Stimulated activated CD8-positive, alpha-beta memory T cell treated with anti-CD3 and anti-CD28 coated beads, Interleukin-7, amount 100 ng/mL, for 48 hours (primary cell): ENCODE measurements at regions not wholly inside any gene's neighbourhood (a gene's known extent, or its start where the extent isn't known, plus 50 kb on each side); places are given as distances from the start of the nearest gene placed in this dataset.

ENCODE experiments used
- DNase-seq, 2 donors: peaks; one replicate each; pipeline ENCODE4 v3.0.0-alpha.2; 2020; ENCODE audit warnings: low read depth in 1 of 2; ENCODE audit errors: extremely low read depth in 1 of 2

DNA sequence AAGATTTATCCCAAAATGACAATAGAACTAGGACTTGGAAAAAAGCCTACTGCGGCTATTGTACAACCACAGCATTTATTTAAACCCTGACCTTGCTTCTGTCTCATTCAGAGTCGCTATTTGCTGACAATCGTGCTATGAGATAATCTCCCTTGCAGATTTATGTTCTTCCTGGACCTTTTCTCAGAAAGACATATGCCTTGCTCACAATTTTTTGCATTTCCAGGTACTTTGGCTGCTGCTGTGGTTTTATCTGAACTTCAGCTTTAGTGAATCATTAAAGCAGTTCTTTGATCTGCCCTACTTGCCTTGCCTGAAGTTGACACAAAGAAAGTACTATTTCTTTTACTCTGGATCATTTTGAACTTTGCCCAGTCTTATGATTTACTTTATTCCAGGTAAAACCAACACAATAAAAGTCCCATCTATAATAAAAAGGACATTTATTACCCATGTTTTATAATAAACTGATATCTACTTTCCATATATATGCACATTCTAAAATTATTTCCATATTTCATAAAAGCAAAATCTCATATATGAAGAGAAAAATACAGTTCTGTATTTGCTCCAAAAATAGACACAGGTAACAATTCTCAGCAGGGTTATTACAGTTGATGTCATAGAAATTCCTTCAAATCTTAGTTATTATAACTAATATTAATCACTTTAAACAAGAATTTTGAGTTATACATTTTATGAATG, 63.4 kb upstream of the CARD18 start:
- DNase-seq: no peak

DNA sequence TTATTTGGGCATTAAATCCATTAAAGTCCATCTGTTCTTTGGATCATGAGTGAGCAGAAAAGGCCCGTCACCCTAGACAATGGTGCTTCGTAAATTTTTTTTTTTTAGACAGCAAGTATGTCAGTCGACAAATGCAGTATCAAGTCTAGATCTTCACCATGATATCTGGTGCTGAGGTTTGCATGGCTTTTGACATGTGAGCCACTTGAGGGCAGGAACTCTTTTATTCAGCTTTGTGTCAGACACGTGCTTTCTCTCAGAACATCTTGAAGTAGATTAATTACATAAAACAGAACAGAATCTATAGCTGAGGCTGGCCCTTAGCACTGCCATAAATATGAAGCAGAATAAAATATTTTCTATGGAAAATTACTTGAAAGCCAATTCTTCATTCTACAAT, 62.9 kb upstream of the CARD18 start:
- DNase-seq: no peak

DNA sequence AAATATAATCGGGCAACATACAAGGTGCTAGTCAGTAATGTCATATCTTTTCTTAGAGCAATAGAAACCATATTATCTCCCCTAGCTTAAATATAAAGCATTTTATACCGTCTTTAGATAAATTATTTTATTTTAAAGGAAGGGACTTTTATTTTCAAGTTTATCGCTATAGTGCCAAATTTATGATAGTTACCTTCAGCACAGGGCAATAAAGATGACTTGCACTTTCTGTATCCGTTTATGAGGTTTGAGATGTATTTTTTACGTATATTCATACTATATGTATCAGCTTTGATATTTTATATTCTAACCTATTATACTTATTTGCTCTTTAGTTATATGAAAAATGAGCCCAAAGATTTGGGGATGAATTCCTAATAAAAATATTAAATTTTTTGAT, 61.6 kb upstream of the CARD18 start:
- DNase-seq: no peak

DNA sequence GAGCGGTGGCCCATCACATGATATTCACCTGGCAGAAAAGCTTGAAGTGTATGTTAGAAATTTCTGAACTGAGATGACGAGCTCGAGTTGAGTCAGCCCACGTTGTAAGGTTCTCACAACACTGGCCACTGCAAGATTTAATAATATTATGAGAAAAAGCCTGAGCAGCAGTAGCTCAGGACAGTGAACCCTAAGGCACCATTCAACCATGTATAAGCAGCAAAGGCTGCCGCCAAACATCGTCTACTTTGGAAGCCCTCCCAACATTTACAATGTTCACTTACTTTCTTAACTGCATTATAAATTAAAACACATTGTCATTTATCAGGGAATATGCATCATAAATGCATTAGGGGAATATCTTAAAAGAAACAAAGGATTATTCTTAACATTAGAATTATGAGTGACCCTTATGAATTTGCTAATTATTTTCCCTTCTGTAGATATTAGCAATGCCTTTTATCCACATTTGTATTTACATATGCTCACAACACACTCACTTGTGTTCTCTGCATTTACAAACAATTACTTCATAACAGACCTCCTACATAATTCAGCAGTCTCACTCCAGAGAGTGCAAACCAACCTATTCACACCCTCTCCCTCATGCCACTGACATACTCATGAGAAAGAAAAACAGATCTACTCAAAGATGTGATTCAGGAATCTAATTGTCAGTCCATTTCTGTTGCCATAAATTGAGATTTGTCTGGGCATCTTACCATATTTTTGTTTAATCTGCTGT, 57.7 kb upstream of the CARD18 start:
- DNase-seq: no peak

DNA sequence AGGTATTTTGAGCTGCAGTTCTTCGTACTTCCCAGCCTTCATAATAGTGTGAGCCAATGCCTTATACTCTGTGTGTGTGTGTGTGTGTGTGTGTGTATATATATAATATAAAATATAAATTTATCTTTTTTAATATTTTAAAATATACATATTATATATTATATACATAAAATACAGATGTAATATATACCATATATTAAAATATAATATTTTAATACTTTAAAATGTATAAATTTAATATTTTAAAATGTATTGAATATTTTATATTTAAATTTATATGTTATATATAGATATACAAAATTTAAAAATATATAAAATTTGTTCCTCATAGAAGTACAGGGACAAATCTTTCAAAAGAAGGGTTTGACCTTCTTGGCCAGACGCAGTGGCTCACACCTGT, 53.7 kb upstream of the CARD18 start:
- DNase-seq: no peak

DNA sequence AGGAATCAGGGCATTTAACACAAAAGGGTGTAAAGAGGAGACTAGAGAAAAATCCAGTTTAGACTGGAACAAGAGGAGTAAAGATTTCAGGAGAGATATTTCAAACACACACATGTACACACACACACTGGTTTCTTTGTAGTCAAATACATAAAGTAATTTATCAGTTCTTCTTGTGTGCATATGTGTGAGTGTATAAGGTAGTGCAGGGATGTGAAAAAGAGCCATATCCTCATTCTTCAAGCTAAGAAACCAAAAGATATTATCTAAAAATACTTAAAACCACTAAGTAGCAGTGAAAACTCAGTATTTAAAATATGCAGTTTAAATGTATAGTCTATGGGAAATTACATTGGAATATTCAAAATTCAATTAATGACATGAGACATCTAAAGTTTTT, 52.5 kb upstream of the CARD18 start:
- DNase-seq: no peak

DNA sequence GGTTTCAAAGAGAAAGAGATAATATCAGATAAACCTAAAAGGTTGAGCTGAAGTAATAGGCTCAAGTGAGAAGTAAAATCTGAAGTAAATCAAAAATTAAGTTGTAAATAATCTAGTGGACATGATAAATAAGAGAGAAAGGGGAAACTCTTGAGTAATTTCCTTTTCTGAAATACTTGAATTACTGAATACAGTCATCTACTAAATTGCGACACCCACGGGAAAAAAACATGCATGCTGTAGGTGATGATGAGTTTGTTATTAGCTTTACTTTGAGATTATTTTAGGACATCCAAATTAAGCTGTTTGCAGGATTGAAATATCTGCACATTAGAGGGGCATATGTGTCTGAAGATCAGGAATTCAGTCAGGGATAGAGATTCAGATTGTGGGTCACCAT, 50.0 kb upstream of the CARD18 start:
- no peak for DNase-seq
